ENCODE measurements at regions not wholly inside any gene's neighbourhood (a gene's known extent, or its start where the extent isn't known, plus 50 kb on each side); places are given as distances from the start of the nearest gene placed in this dataset.

DNA sequence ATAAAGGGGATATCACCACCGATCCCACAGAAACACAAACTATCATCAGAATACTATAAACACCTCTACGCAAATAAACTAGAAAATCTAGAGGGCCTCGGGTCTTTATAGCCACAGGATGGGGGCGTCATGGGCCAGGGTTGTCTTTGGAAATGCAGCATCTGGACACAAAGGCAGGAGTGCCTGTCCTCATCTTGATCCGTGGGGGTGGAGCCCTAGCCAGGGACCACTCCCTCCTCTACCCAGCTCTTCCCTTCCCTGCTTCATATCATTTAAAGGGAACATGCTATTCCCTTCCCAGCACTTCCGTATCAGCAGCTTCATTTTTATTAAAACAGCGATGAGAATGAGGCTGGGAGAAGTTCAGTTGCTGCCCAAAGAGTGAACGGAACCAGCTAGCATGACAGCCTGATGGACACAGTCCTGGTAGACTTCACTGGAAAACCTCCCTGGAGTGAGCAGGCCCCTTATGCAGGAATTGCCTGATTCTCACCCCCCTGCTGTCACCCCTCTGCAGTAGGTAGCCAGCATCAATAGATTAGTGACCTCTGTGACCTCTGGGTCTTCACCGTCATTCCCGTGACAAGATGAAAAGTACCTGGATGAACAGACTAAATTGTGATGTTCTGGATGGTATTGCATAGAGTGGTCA is 251.4 kb upstream of the RGS6 start:
- H3K4me1 ChIP-seq (ENCODE audit: insufficient read depth, low read length, poor library complexity, severe bottlenecking), result peaks cover 13% of the 10 kb centered on the region
- H3K9me2 ChIP-seq (replicated peaks; ENCODE audit: low read depth, low read length), result no peaks in the 10 kb centered on the region
- TF ChIP-seq, protein P1, sequence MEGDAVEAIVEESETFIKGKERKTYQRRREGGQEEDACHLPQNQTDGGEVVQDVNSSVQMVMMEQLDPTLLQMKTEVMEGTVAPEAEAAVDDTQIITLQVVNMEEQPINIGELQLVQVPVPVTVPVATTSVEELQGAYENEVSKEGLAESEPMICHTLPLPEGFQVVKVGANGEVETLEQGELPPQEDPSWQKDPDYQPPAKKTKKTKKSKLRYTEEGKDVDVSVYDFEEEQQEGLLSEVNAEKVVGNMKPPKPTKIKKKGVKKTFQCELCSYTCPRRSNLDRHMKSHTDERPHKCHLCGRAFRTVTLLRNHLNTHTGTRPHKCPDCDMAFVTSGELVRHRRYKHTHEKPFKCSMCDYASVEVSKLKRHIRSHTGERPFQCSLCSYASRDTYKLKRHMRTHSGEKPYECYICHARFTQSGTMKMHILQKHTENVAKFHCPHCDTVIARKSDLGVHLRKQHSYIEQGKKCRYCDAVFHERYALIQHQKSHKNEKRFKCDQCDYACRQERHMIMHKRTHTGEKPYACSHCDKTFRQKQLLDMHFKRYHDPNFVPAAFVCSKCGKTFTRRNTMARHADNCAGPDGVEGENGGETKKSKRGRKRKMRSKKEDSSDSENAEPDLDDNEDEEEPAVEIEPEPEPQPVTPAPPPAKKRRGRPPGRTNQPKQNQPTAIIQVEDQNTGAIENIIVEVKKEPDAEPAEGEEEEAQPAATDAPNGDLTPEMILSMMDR (conservative IDR thresholded peaks at IDR 0.05; ENCODE audit: low read length), result no peak
- no peak for TF ChIP-seq EZH2phosphoT487 (IDR thresholded peaks at IDR 0.05; ENCODE audit: borderline replicate concordance)
- peaks cover 22% of the 10 kb centered on the region for H3K36me3 ChIP-seq (ENCODE audit: insufficient read depth, low read length)
- H3K4me2 ChIP-seq (ENCODE audit: low read depth, low read length, poor library complexity, severe bottlenecking), result no peak overlapping the region
- H3K27me3 ChIP-seq (ENCODE audit: insufficient read depth, low read length, poor library complexity, severe bottlenecking), result no peaks in the 10 kb centered on the region
- H3K4me3 ChIP-seq (ENCODE audit: low read length, poor library complexity, severe bottlenecking), result no peak overlapping the region
- no peaks in the 10 kb centered on the region for H4K20me1 ChIP-seq (ENCODE audit: insufficient read depth, low read length, poor library complexity, severe bottlenecking)
- no peaks in the 10 kb centered on the region for H3F3A ChIP-seq (ENCODE audit: low read depth)
- H2AFZ ChIP-seq (ENCODE audit: low read length), result no peak overlapping the region
- H3K9ac ChIP-seq (ENCODE audit: low read depth, low read length, poor library complexity, severe bottlenecking), result no peak overlapping the region
- H3K79me2 ChIP-seq (ENCODE audit: insufficient read depth, low read length), result no peaks in the 10 kb centered on the region
- H3K9me3 ChIP-seq (ENCODE audit: insufficient read depth, low read depth, low read length), result no peaks in the 10 kb centered on the region

DNA sequence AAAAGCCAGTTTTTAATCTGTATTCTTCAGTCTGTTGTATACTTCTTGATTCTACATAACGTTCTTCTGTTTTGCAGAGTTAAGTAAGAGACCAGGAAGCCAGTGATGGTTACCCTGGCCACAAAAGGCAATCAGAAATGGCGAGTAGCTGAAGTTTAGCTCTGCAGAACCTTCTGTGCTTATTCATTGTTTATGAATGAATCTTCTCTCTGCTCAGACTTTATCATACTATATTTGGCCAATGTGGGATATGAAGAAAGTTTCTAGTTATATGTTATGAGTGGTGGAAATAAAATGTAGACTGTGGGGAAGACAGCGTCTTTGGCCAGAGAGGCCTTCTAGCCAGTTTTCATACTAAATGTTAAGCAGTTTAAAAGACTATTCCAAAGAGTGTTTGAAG is 249.9 kb upstream of the RGS6 start:
- Histone ChIP-seq H3K79me2 (ENCODE audit: insufficient read depth, low read length) (no peaks in the 10 kb centered on the region), H3K4me1 (ENCODE audit: insufficient read depth, low read length, poor library complexity, severe bottlenecking) (peaks cover 13% of the 10 kb centered on the region), H3K9ac (ENCODE audit: low read depth, low read length, poor library complexity, severe bottlenecking) (no peak overlapping the region), H3K36me3 (ENCODE audit: insufficient read depth, low read length) (peaks cover 32% of the 10 kb centered on the region), H3K9me3 (ENCODE audit: insufficient read depth, low read depth, low read length) (no peaks in the 10 kb centered on the region), H3F3A (ENCODE audit: low read depth) (no peaks in the 10 kb centered on the region), H3K4me3 (ENCODE audit: low read length, poor library complexity, severe bottlenecking) (no peak overlapping the region), H4K20me1 (ENCODE audit: insufficient read depth, low read length, poor library complexity, severe bottlenecking) (no peaks in the 10 kb centered on the region), H3K4me2 (ENCODE audit: low read depth, low read length, poor library complexity, severe bottlenecking) (no peak overlapping the region), H3K27me3 (ENCODE audit: insufficient read depth, low read length, poor library complexity, severe bottlenecking) (no peaks in the 10 kb centered on the region), H3K9me2 (replicated peaks; ENCODE audit: low read depth, low read length) (no peaks in the 10 kb centered on the region), H2AFZ (ENCODE audit: low read length) (no peak overlapping the region)
- no peak for TF ChIP-seq EZH2phosphoT487 (IDR thresholded peaks at IDR 0.05; ENCODE audit: borderline replicate concordance)
- TF ChIP-seq, protein P1 (conservative IDR thresholded peaks at IDR 0.05; ENCODE audit: low read length), result no peak

DNA sequence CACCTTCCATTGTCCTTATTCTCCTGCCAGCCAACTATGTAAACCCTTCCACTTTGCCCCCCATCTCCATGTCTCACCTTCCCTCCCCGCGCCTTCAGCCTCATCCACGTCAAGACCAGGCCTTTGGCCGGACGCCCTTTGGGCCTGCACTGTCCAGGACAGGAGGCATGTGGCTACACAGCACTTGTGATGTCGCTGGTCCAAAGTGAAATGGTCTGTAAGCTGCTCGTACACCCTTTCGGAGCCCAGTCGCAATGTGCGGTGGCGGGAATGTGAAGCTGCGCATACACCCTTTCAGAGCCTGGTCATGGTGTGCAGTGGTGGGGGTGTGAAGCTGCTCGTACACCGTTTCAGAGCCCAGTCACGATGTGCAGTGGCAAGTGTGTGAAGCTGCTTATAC is 247.9 kb upstream of the RGS6 start:
- H3K9me2 ChIP-seq (replicated peaks; ENCODE audit: low read depth, low read length), result no peaks in the 10 kb centered on the region
- peaks cover 13% of the 10 kb centered on the region for H3K4me1 ChIP-seq (ENCODE audit: insufficient read depth, low read length, poor library complexity, severe bottlenecking)
- no peak overlapping the region for H2AFZ ChIP-seq (ENCODE audit: low read length)
- no peak overlapping the region for H3K4me3 ChIP-seq (ENCODE audit: low read length, poor library complexity, severe bottlenecking)
- H3F3A ChIP-seq (ENCODE audit: low read depth), result no peaks in the 10 kb centered on the region
- peaks cover 45% of the 10 kb centered on the region for H3K36me3 ChIP-seq (ENCODE audit: insufficient read depth, low read length)
- H4K20me1 ChIP-seq (ENCODE audit: insufficient read depth, low read length, poor library complexity, severe bottlenecking), result no peaks in the 10 kb centered on the region
- H3K79me2 ChIP-seq (ENCODE audit: insufficient read depth, low read length), result no peaks in the 10 kb centered on the region
- H3K27me3 ChIP-seq (ENCODE audit: insufficient read depth, low read length, poor library complexity, severe bottlenecking), result no peaks in the 10 kb centered on the region
- no peak for TF ChIP-seq EZH2phosphoT487 (IDR thresholded peaks at IDR 0.05; ENCODE audit: borderline replicate concordance)
- TF ChIP-seq, protein P1 (conservative IDR thresholded peaks at IDR 0.05; ENCODE audit: low read length), result no peak
- H3K9ac ChIP-seq (ENCODE audit: low read depth, low read length, poor library complexity, severe bottlenecking), result no peak overlapping the region
- H3K4me2 ChIP-seq (ENCODE audit: low read depth, low read length, poor library complexity, severe bottlenecking), result no peak overlapping the region
- no peaks in the 10 kb centered on the region for H3K9me3 ChIP-seq (ENCODE audit: insufficient read depth, low read depth, low read length)

Data from Loucy (cell line).